ENCODE measurements at regions not wholly inside any gene's neighbourhood (a gene's known extent, or its start where the extent isn't known, plus 50 kb on each side); places are given as distances from the start of the nearest gene placed in this dataset.

DNA sequence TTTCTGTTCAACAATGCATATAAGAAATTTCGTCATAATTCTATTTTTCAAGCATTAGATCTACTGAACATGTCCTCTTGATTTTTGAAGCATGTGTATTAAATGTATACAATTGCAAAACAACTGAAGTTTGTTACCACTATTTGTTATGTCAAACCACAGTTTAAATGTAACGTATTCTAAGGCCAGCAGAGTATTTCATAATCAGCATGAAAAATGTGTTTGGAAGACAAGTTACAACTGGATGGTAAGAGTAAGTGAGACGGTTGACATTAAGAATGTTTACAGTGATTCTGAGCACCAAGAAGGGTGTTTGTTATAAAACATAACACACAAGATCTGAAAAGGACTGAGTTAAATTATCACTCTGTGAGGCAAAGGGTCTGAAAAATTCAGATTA, 738.4 kb downstream of the PLOD2 start:
- TF ChIP-seq, protein P1, sequence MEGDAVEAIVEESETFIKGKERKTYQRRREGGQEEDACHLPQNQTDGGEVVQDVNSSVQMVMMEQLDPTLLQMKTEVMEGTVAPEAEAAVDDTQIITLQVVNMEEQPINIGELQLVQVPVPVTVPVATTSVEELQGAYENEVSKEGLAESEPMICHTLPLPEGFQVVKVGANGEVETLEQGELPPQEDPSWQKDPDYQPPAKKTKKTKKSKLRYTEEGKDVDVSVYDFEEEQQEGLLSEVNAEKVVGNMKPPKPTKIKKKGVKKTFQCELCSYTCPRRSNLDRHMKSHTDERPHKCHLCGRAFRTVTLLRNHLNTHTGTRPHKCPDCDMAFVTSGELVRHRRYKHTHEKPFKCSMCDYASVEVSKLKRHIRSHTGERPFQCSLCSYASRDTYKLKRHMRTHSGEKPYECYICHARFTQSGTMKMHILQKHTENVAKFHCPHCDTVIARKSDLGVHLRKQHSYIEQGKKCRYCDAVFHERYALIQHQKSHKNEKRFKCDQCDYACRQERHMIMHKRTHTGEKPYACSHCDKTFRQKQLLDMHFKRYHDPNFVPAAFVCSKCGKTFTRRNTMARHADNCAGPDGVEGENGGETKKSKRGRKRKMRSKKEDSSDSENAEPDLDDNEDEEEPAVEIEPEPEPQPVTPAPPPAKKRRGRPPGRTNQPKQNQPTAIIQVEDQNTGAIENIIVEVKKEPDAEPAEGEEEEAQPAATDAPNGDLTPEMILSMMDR (optimal IDR thresholded peaks at IDR 0.05 in 1 of 3, IDR thresholded peaks at IDR 0.05 in 1 of 3, conservative IDR thresholded peaks at IDR 0.05 in 1 of 3; ENCODE audit: extremely low read depth in 1 of 3, insufficient read depth in 2 of 3, low read length in 3 of 3): no peak
- TF ChIP-seq EZH2 (IDR thresholded peaks at IDR 0.05; ENCODE audit: low read length): no peak
- no peak for DNase-seq (ENCODE audit: low read depth, low spot score)
- dilution Hi-C loops (cut with MboI; ENCODE audit: extremely low pct_ligation_motif_present, low sequenced_read_pairs): no loop called here

DNA sequence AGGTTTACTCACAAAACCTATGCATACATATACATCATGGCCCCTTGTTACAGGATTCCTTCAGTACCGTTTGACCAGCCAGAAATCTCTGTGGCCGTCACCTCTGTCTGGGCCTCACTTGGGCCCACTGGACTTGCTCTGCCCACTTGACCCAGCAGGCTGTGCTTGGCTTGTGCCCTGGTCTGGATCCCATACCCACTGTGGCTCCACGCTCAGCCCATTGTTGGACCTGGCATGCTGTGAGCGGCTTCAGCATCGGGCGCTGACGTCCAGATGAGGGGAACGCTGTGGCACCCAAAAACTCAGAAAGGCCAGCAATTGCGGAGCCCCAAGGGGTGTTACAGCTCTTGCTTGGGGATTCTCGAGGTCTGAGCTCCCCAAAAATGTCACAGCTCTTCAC, 733.6 kb downstream of the PLOD2 start:
- Histone ChIP-seq H3K4me3 (ENCODE audit: control insufficient read depth in 2 of 3, extremely low read depth in 1 of 3, insufficient read depth in 2 of 3, low read depth in 1 of 3, low read length in 3 of 3) (no peak overlapping the region), H3K9me1 (ENCODE audit: control insufficient read depth, extremely low read depth, insufficient read depth, low read length) (no peaks in the 10 kb centered on the region), H3K27me3 (ENCODE audit: control insufficient read depth, extremely low read depth, insufficient read depth, low read length) (no peaks in the 10 kb centered on the region), H3K9ac (ENCODE audit: control insufficient read depth, extremely low read depth, insufficient read depth, low read length) (no peak overlapping the region), H3K4me1 (ENCODE audit: control insufficient read depth, extremely low read depth, insufficient read depth, low read length) (no peaks in the 10 kb centered on the region), H3K9me3 (ENCODE audit: control insufficient read depth, low read depth, low read length) (no peaks in the 10 kb centered on the region), H2AFZ (ENCODE audit: control insufficient read depth, low read length) (no peak overlapping the region), H3K36me3 (ENCODE audit: control insufficient read depth in 2 of 2, extremely low read depth in 1 of 2, insufficient read depth in 2 of 2, low read length in 2 of 2) (no peaks in the 10 kb centered on the region), H3K4me2 (ENCODE audit: control insufficient read depth, extremely low read depth, insufficient read depth, low read depth, low read length) (no peak overlapping the region), H3K27ac (ENCODE audit: control insufficient read depth, insufficient read depth, low read length) (no peak overlapping the region), H3K79me2 (ENCODE audit: control insufficient read depth, insufficient read depth, low read length) (no peaks in the 10 kb centered on the region), H4K20me1 (ENCODE audit: control insufficient read depth, extremely low read depth, insufficient read depth, low read length) (no peaks in the 10 kb centered on the region)
- dilution Hi-C loops (cut with MboI; ENCODE audit: extremely low pct_ligation_motif_present, low sequenced_read_pairs): no loop called here
- no peak for FAIRE-seq
- no peak for TF ChIP-seq EZH2 (IDR thresholded peaks at IDR 0.05; ENCODE audit: low read length)
- TF ChIP-seq, protein P1 (optimal IDR thresholded peaks at IDR 0.05 in 1 of 3, IDR thresholded peaks at IDR 0.05 in 1 of 3, conservative IDR thresholded peaks at IDR 0.05 in 1 of 3; ENCODE audit: extremely low read depth in 1 of 3, insufficient read depth in 2 of 3, low read length in 3 of 3): no peak
- DNase-seq (ENCODE audit: low read depth, low spot score): no peak

More for the DNA sequence above, 738.4 kb downstream of the PLOD2 start:
- Histone ChIP-seq H4K20me1 (ENCODE audit: control insufficient read depth, extremely low read depth, insufficient read depth, low read length) (no peaks in the 10 kb centered on the region), H2AFZ (ENCODE audit: control insufficient read depth, low read length) (no peak overlapping the region), H3K27ac (ENCODE audit: control insufficient read depth, insufficient read depth, low read length) (no peak overlapping the region), H3K4me2 (ENCODE audit: control insufficient read depth, extremely low read depth, insufficient read depth, low read depth, low read length) (no peak overlapping the region), H3K36me3 (ENCODE audit: control insufficient read depth in 2 of 2, extremely low read depth in 1 of 2, insufficient read depth in 2 of 2, low read length in 2 of 2) (no peaks in the 10 kb centered on the region), H3K9ac (ENCODE audit: control insufficient read depth, extremely low read depth, insufficient read depth, low read length) (no peak overlapping the region), H3K9me3 (ENCODE audit: control insufficient read depth, low read depth, low read length) (no peaks in the 10 kb centered on the region), H3K4me1 (ENCODE audit: control insufficient read depth, extremely low read depth, insufficient read depth, low read length) (no peaks in the 10 kb centered on the region), H3K79me2 (ENCODE audit: control insufficient read depth, insufficient read depth, low read length) (no peaks in the 10 kb centered on the region), H3K9me1 (ENCODE audit: control insufficient read depth, extremely low read depth, insufficient read depth, low read length) (no peaks in the 10 kb centered on the region), H3K27me3 (ENCODE audit: control insufficient read depth, extremely low read depth, insufficient read depth, low read length) (no peaks in the 10 kb centered on the region), H3K4me3 (ENCODE audit: control insufficient read depth in 2 of 3, extremely low read depth in 1 of 3, insufficient read depth in 2 of 3, low read depth in 1 of 3, low read length in 3 of 3) (no peak overlapping the region)
- FAIRE-seq: no peak
